GM23338 (cell line): ENCODE measurements at regions not wholly inside any gene's neighbourhood (a gene's known extent, or its start where the extent isn't known, plus 50 kb on each side); places are given as distances from the start of the nearest gene placed in this dataset.

Source experiments
- ATAC-seq: fragments of 200-7000 bp; cut with Tn5 transposase; 3 replicates; pipeline ENCODE4 v1.9.1; 2020
- DNase-seq: peaks from one replicate; pipeline ENCODE4 v3.0.0-alpha.2; 2015; ENCODE audit warnings: low spot score
- H2AFZ ChIP-seq: fragments of 200-600 bp; sonication (generic); 2 replicates; pipeline ENCODE4 v1.8.0; 2016; ENCODE audit warnings: antibody characterized with exemption, mild to moderate bottlenecking, moderate library complexity
- H3F3A ChIP-seq: fragments of 200-600 bp; sonication (generic); replicated peaks from 2 replicates; pipeline ENCODE4 v1.8.0; 2017; ENCODE audit warnings: antibody characterized with exemption, mixed run types, low read depth
- H3K27ac ChIP-seq: fragments of 200-600 bp; sonication (generic); 2 replicates; pipeline ENCODE4 v1.6.1; 2016; ENCODE audit warnings: low read depth
- H3K27me3 ChIP-seq: fragments of 200-600 bp; sonication (generic); 2 replicates; pipeline ENCODE4 v1.8.0; 2016; ENCODE audit warnings: mild to moderate bottlenecking, mixed run types, moderate library complexity; ENCODE audit not compliant: insufficient read depth
- H3K36me3 ChIP-seq: fragments of 200-600 bp; sonication (generic); 2 replicates; pipeline ENCODE4 v1.8.0; 2016; ENCODE audit warnings: mild to moderate bottlenecking; ENCODE audit not compliant: insufficient read depth
- H3K4me1 ChIP-seq: fragments of 200-600 bp; sonication (generic); 2 replicates; pipeline ENCODE4 v1.8.0; 2016; ENCODE audit warnings: mild to moderate bottlenecking, moderate library complexity; ENCODE audit not compliant: insufficient read depth
- H3K4me2 ChIP-seq: fragments of 200-600 bp; sonication (generic); 2 replicates; pipeline ENCODE4 v1.7.1; 2017; ENCODE audit warnings: mixed run types
- H3K4me3 ChIP-seq: fragments of 200-600 bp; sonication (generic); 2 replicates; pipeline ENCODE4 v1.6.1; 2016; ENCODE audit warnings: mixed run types
- H3K79me2 ChIP-seq: fragments of 200-600 bp; sonication (generic); replicated peaks from 2 replicates; pipeline ENCODE4 v1.8.0; 2017; ENCODE audit warnings: mild to moderate bottlenecking; ENCODE audit not compliant: insufficient read depth
- H3K9me2 ChIP-seq: fragments of 200-600 bp; sonication (generic); 2 replicates; pipeline ENCODE4 v1.8.0; 2017; ENCODE audit not compliant: insufficient read depth
- H4K20me1 ChIP-seq: fragments of 200-600 bp; sonication (generic); replicated peaks from 2 replicates; pipeline ENCODE4 v1.8.0; 2017; ENCODE audit warnings: mild to moderate bottlenecking; ENCODE audit not compliant: insufficient read depth
- H3K27ac Mint-ChIP-seq: 2 replicates; pipeline ENCODE4 v1.8.0; 2020; ENCODE audit warnings: inconsistent platforms, mild to moderate bottlenecking, moderate library complexity, mixed read lengths
- H3K27me3 Mint-ChIP-seq: 3 replicates; pipeline ENCODE4 v1.8.0; 2022; ENCODE audit warnings: low read depth, mild to moderate bottlenecking, moderate library complexity, mixed read lengths, inconsistent platforms; ENCODE audit not compliant: insufficient read depth, poor library complexity
- H3K36me3 Mint-ChIP-seq: 3 replicates; pipeline ENCODE4 v1.8.0; 2021; ENCODE audit warnings: low read depth, mild to moderate bottlenecking, inconsistent platforms, moderate library complexity, mixed read lengths
- H3K4me1 Mint-ChIP-seq: 3 replicates; pipeline ENCODE4 v1.8.0; 2020; ENCODE audit warnings: mild to moderate bottlenecking, inconsistent platforms, mixed read lengths
- H3K4me3 Mint-ChIP-seq: 3 replicates; pipeline ENCODE4 v1.8.0; 2021; ENCODE audit warnings: moderate library complexity, mild to moderate bottlenecking, inconsistent platforms, mixed read lengths
- H3K9me3 Mint-ChIP-seq: 3 replicates; pipeline ENCODE4 v1.8.0; 2020; ENCODE audit warnings: moderate library complexity, mild to moderate bottlenecking, inconsistent platforms, mixed read lengths
- CTCF ChIP-seq, 2 experiments: fragments of 200-600 bp in 1 of 2; sonication (generic) in 1 of 2; conservative IDR thresholded peaks; 2 replicates each; pipeline versions ENCODE4 v1.5.1 to v1.6.1; 2016 to 2017; ENCODE audit warnings: antibody characterized with exemption in 2 of 2, low read depth in 2 of 2, mild to moderate bottlenecking in 2 of 2, moderate library complexity in 1 of 2
- ETS1 ChIP-seq: IDR thresholded peaks from 2 replicates; pipeline ENCODE4 v1.6.1; 2016; ENCODE audit warnings: antibody characterized with exemption
- EZH2 ChIP-seq: fragments of 200-600 bp; sonication (generic); IDR thresholded peaks from one replicate; pipeline ENCODE4 v1.8.0; 2017; ENCODE audit warnings: antibody characterized with exemption, mild to moderate bottlenecking, low read depth; ENCODE audit not compliant: unreplicated experiment
- POLR2AphosphoS5 ChIP-seq: IDR thresholded peaks from 2 replicates; pipeline ENCODE4 v1.6.1; 2016; ENCODE audit warnings: antibody characterized with exemption, low read depth
- STAT1 ChIP-seq: IDR thresholded peaks from one replicate; pipeline ENCODE4 v1.6.1; 2016; ENCODE audit warnings: antibody characterized with exemption; ENCODE audit not compliant: unreplicated experiment
- ZNF114 ChIP-seq: fragments of 250-450 bp; sonication (Bioruptor Pico); IDR thresholded peaks from 2 replicates; pipeline ENCODE4 v1.5.0; 2020; ENCODE audit warnings: mild to moderate bottlenecking, moderate library complexity
- ZNF331 ChIP-seq: fragments of 250-450 bp; sonication (Bioruptor Pico); IDR thresholded peaks from 2 replicates; pipeline ENCODE4 v1.5.0; 2020; ENCODE audit warnings: low read depth, mild to moderate bottlenecking, moderate library complexity
- ZNF462 ChIP-seq: fragments of 250-450 bp; sonication (Bioruptor Pico); IDR thresholded peaks from 2 replicates; pipeline ENCODE4 v1.5.0; 2020; ENCODE audit warnings: mild to moderate bottlenecking, moderate library complexity

DNA sequence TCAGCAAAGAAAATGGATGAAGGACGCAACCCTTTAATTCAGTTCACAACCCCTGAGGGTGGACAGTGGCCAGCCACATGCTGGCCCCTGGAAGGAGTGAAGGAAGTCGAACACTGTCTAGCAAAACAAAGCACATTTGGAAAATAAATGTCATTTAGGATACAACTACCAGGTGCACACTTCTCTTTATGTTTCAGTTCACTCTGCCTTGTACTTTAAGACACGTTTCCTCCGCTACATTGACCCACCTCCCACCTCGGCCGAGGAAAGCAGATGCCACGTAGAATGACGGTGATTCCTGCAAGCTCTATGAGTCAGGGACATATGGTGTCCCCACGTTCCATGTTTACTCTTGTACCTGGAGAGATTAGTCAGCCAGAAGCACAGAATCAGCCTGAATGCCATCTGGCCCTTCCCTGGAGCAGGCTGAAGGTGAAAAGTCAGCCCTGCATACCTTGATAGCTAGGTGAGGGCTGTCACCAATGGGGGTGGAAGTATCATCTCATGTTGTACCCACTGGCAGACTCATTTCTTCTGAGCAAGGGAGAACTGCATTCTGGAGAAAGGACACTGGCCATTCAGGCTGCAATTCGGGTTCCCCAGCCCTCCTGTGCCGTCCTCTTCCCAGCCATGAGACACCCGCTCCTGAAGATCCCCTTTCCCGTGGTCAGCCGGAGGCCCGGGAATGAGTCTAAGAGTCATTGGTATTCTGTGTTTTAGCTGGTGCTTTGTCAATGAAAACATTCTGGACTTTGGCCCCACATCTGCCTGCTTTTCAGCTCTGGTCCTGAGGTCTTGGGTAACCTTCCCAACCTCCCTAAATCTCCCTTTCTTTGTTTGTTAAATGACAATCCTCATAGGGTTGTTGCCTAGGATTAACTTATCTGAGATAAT is 60.6 kb downstream of the FOXA2 start:
- 0 out of 2 replicates have a peak, but pooled peaks cover under 1% of the 10 kb centered on the region for H3K4me1 ChIP-seq
- Mint-ChIP-seq H3K4me3 (no peak overlapping the region), H3K27ac (no peak overlapping the region), H3K9me3 (no peaks in the 10 kb centered on the region; the same call in 2 of the 3 replicates), H3K36me3 (no peaks in the 10 kb centered on the region), H3K27me3 (peaks cover 4% of the 10 kb centered on the region), H3K4me1 (peaks cover 2% of the 10 kb centered on the region; the same call in 1 of the 3 replicates)
- no peak overlapping the region for H2AFZ ChIP-seq
- H3K79me2 ChIP-seq, result no peaks in the 10 kb centered on the region
- H3K4me3 ChIP-seq, result no peak overlapping the region
- H3F3A ChIP-seq, result no peaks in the 10 kb centered on the region
- no peak overlapping the region for H3K27ac ChIP-seq
- DNase-seq (no peak), ATAC-seq (no peak)
- no peaks in the 10 kb centered on the region for H3K27me3 ChIP-seq
- H4K20me1 ChIP-seq, result no peaks in the 10 kb centered on the region
- no peaks in the 10 kb centered on the region for H3K9me2 ChIP-seq
- no peaks in the 10 kb centered on the region for H3K36me3 ChIP-seq
- no peak overlapping the region for H3K4me2 ChIP-seq
- no peak for TF ChIP-seq ZNF114 (CRISPR knock-in tag)
- TF ChIP-seq EZH2, result no peak
- TF ChIP-seq STAT1, result no peak
- no peak for TF ChIP-seq ZNF331 (CRISPR knock-in tag)
- no peak for TF ChIP-seq ETS1
- no peak for TF ChIP-seq POLR2AphosphoS5

DNA sequence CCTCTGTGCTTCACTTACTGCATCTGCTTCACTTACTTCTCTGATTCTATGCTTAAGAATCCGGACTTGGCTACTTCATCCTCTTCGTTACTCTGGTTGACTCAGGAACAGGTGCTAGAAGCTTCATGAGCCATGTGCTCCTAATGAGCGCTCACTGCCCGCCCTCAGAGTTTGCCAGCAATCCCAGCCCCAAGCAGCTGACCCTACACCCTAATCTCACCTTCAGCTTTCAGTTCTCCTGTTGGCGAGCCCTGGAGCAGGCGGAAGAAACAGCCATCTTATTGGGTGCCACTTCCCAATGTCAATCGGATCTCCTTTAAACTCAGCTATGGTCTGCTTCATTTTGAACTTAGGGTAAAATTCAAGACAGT is 61.3 kb downstream of the FOXA2 start:
- Histone ChIP-seq H3K79me2 (no peaks in the 10 kb centered on the region), H3F3A (no peaks in the 10 kb centered on the region), H3K9me2 (no peaks in the 10 kb centered on the region), H4K20me1 (no peaks in the 10 kb centered on the region), H2AFZ (no peak overlapping the region), H3K27ac (no peak overlapping the region), H3K4me1 (no peaks in the 10 kb centered on the region), H3K27me3 (no peaks in the 10 kb centered on the region), H3K4me3 (no peak overlapping the region), H3K4me2 (no peak overlapping the region), H3K36me3 (no peaks in the 10 kb centered on the region)
- Mint-ChIP-seq H3K36me3 (no peaks in the 10 kb centered on the region), H3K27ac (no peak overlapping the region), H3K4me3 (no peak overlapping the region), H3K27me3 (peaks cover 4% of the 10 kb centered on the region), H3K4me1 (no peaks in the 10 kb centered on the region), H3K9me3 (no peaks in the 10 kb centered on the region; the same call in 2 of the 3 replicates)
- DNase-seq (no peak), ATAC-seq (no peak)
- no peak for TF ChIP-seq ZNF462 (CRISPR knock-in tag)
- no peak for TF ChIP-seq CTCF (conservative IDR thresholded peaks at IDR 0.05; ENCODE audit: low read depth in 2 of 2)
- no peak for TF ChIP-seq ZNF114 (CRISPR knock-in tag)
